OCI-LY3 (cell line): ENCODE measurements at regions not wholly inside any gene's neighbourhood (a gene's known extent, or its start where the extent isn't known, plus 50 kb on each side); places are given as distances from the start of the nearest gene placed in this dataset.

Source experiments
- EZH2phosphoT487 ChIP-seq: fragments of 200-600 bp; shearing (Covaris generic); IDR thresholded peaks from 2 replicates; pipeline ENCODE4 v1.6.1; 2018; ENCODE audit warnings: antibody characterized with exemption, mixed run types, low read depth
- TF ChIP-seq, protein P1 (sequence below): fragments of 200-600, 300-600 bp; sonication (generic); IDR thresholded peaks from 2 replicates; pipeline ENCODE4 v1.5.1; 2014; ENCODE audit warnings: antibody characterized with exemption, low read length, low read depth

DNA sequence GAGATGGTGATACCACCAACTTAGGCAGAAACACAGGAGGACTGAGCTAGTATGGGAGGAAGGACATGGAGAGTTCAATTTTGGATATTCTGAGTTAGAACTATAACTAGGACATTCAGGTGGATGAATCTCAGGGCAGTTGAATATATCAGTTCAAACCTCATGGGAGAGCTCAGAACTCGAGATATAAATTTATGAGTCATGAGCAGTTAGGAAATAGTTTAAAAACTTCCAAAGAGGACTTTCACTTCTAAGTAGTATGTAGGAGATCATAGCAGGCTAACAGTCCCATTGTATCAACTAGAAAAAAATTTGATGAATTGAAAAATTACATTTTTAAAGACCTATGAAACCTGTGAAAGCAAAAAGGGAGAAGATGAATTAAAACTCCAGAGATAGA, 436.2 kb upstream of the LARGE1 start:
- TF ChIP-seq, protein P1, sequence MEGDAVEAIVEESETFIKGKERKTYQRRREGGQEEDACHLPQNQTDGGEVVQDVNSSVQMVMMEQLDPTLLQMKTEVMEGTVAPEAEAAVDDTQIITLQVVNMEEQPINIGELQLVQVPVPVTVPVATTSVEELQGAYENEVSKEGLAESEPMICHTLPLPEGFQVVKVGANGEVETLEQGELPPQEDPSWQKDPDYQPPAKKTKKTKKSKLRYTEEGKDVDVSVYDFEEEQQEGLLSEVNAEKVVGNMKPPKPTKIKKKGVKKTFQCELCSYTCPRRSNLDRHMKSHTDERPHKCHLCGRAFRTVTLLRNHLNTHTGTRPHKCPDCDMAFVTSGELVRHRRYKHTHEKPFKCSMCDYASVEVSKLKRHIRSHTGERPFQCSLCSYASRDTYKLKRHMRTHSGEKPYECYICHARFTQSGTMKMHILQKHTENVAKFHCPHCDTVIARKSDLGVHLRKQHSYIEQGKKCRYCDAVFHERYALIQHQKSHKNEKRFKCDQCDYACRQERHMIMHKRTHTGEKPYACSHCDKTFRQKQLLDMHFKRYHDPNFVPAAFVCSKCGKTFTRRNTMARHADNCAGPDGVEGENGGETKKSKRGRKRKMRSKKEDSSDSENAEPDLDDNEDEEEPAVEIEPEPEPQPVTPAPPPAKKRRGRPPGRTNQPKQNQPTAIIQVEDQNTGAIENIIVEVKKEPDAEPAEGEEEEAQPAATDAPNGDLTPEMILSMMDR: no peak
- no peak for TF ChIP-seq EZH2phosphoT487
